ENCODE measurements at regions not wholly inside any gene's neighbourhood (a gene's known extent, or its start where the extent isn't known, plus 50 kb on each side); places are given as distances from the start of the nearest gene placed in this dataset.

GRCh38 chr1:186736971-186737685, 56.9 kb upstream of the PTGS2 start:
- no peak for DNase-seq (ENCODE audit: low spot score)

GRCh38 chr1:186735463-186735862, 55.2 kb upstream of the PTGS2 start:
- DNase-seq (ENCODE audit: low spot score): no peak

GRCh38 chr1:186730951-186731729, 50.9 kb upstream of the PTGS2 start:
- no peak for DNase-seq (ENCODE audit: low spot score)
